Suprapubic skin (tissue), 4 donors: ENCODE measurements at regions not wholly inside any gene's neighbourhood (a gene's known extent, or its start where the extent isn't known, plus 50 kb on each side); places are given as distances from the start of the nearest gene placed in this dataset.

Source experiments
- DNase-seq, 2 donors: peaks; one replicate each; pipeline ENCODE4 v3.0.0-alpha.2; 2019; ENCODE audit warnings: low spot score in 2 of 2
- H3K27ac ChIP-seq: fragments of 200-600 bp; sonication (generic); one replicate; pipeline ENCODE4 v1.5.1; 2019
- H3K27me3 ChIP-seq: fragments of 200-600 bp; sonication (generic); one replicate; pipeline ENCODE4 v1.5.1; 2019
- H3K36me3 ChIP-seq: fragments of 200-600 bp; sonication (generic); one replicate; pipeline ENCODE4 v1.5.1; 2019
- H3K4me1 ChIP-seq: fragments of 200-600 bp; sonication (generic); one replicate; pipeline ENCODE4 v1.5.1; 2019
- H3K4me3 ChIP-seq: fragments of 200-600 bp; sonication (generic); one replicate; pipeline ENCODE4 v1.5.1; 2019; ENCODE audit warnings: mild to moderate bottlenecking
- H3K9me3 ChIP-seq: fragments of 200-600 bp; sonication (generic); one replicate; pipeline ENCODE4 v1.5.1; 2019
- CTCF ChIP-seq, 2 donors: fragments of 200-600 bp in 1 of 2; fragments of 450-650 bp in 1 of 2; sonication (generic) in 1 of 2; IDR thresholded peaks; one replicate each; pipeline ENCODE4 v1.5.1; 2016 to 2019; ENCODE audit warnings: antibody characterized with exemption in 2 of 2, mild to moderate bottlenecking in 1 of 2, moderate library complexity in 1 of 2
- EP300 ChIP-seq: sonication (generic); formaldehyde crosslinking; IDR thresholded peaks from one replicate; pipeline ENCODE4 v1.6.1; 2017; ENCODE audit warnings: antibody characterized with exemption
- POLR2A ChIP-seq, 2 donors: fragments of 450-650 bp; IDR thresholded peaks; one replicate each; pipeline ENCODE4 v1.6.1; 2017; ENCODE audit warnings: antibody characterized with exemption in 2 of 2, mild to moderate bottlenecking in 2 of 2, moderate library complexity in 2 of 2
- POLR2AphosphoS5 ChIP-seq, 3 donors: sonication (generic); formaldehyde crosslinking; IDR thresholded peaks; one replicate each; pipeline ENCODE4 v1.6.1; 2017; ENCODE audit warnings: antibody characterized with exemption in 3 of 3
- WGBS: methylation state at CpG from one replicate; pipeline ENCODE4 v1.1.5; 2018; 5-methylcytosine and 5-hydroxymethylcytosine counted together

GRCh38 chr12:127411166-127411915 is 855.6 kb upstream of the TMEM132C start:
- TF ChIP-seq POLR2AphosphoS5 (IDR thresholded peaks at IDR 0.05) (no peak), POLR2A (IDR thresholded peaks at IDR 0.05) (no peak), EP300 (no peak), CTCF (IDR thresholded peaks at IDR 0.05) (no peak)
- 74% methylated on average over 7 of the region's 7 CpGs for WGBS

DNA sequence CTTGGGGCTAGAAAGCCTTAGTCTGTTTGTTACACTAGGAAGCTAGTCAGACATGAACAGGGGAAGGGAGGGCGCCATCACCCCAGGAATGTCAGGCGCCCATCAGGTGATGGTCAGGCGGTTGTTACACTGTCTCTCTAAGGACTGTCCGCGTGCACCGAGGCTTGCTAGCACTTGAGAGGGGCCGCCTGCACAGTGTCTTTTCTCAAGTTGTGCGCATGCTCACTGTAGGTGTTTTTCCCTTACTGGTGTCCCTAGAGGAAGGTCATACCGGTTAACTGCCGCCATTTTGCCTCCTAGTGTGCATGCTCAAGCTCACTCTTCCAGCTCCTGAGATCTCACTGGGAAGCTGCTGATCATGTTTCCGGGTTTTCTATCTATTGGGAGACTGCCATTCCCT is 855.0 kb upstream of the TMEM132C start:
- Histone ChIP-seq H3K4me1 (no peaks in the 10 kb centered on the region), H3K36me3 (no peaks in the 10 kb centered on the region), H3K4me3 (no peak overlapping the region), H3K27me3 (no peaks in the 10 kb centered on the region), H3K9me3 (no peaks in the 10 kb centered on the region), H3K27ac (no peak overlapping the region)
- DNase-seq = no peak
- 95% methylated on average over 11 of the region's 11 CpGs for WGBS
- TF ChIP-seq POLR2AphosphoS5 (IDR thresholded peaks at IDR 0.05) (no peak), POLR2A (IDR thresholded peaks at IDR 0.05) (no peak), EP300 (no peak), CTCF (IDR thresholded peaks at IDR 0.05) (no peak)

More at GRCh38 chr12:127411166-127411915, 855.6 kb upstream of the TMEM132C start:
- no peaks in the 10 kb centered on the region for H3K9me3 ChIP-seq
- H3K27ac ChIP-seq = no peak overlapping the region
- no peaks in the 10 kb centered on the region for H3K4me1 ChIP-seq
- no peak overlapping the region for H3K4me3 ChIP-seq
- no peaks in the 10 kb centered on the region for H3K27me3 ChIP-seq
- no peak for DNase-seq
- H3K36me3 ChIP-seq = no peaks in the 10 kb centered on the region

DNA sequence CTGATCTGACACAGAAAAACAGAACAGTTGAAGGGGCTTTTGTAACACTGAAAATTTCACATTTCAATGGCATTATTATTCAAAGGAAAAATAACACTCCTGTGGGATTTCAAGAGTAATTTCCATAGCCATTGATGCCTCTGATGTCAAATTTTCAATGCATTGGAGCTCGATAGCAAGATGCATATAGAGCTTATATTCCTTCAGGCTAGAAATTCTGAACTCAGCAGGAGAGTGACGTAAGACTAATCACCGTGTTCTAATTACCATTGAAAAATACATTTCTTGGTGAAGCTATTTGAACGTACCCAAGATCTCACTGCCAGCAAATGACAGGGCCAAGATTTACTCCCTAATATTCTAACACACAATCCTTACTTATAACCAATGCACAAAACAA is 854.1 kb upstream of the TMEM132C start:
- no peak for DNase-seq
- WGBS = 74% methylated on average over 4 of the region's 4 CpGs
- TF ChIP-seq EP300 = no peak
- no peak for TF ChIP-seq CTCF (IDR thresholded peaks at IDR 0.05)
- TF ChIP-seq POLR2A (IDR thresholded peaks at IDR 0.05) = no peak
- TF ChIP-seq POLR2AphosphoS5 (IDR thresholded peaks at IDR 0.05) = no peak
- H3K27me3 ChIP-seq = no peaks in the 10 kb centered on the region
- H3K4me1 ChIP-seq = no peaks in the 10 kb centered on the region
- no peak overlapping the region for H3K27ac ChIP-seq
- no peaks in the 10 kb centered on the region for H3K36me3 ChIP-seq
- no peaks in the 10 kb centered on the region for H3K9me3 ChIP-seq
- no peak overlapping the region for H3K4me3 ChIP-seq

GRCh38 chr12:127414186-127414585 is 852.8 kb upstream of the TMEM132C start:
- H3K9me3 ChIP-seq = no peaks in the 10 kb centered on the region
- TF ChIP-seq POLR2A (IDR thresholded peaks at IDR 0.05) (no peak), EP300 (no peak), CTCF (IDR thresholded peaks at IDR 0.05) (no peak), POLR2AphosphoS5 (IDR thresholded peaks at IDR 0.05) (no peak)
- no peak overlapping the region for H3K27ac ChIP-seq
- WGBS = 76% methylated on average over 8 of the region's 8 CpGs
- no peak for DNase-seq
- H3K36me3 ChIP-seq = no peaks in the 10 kb centered on the region
- no peaks in the 10 kb centered on the region for H3K4me1 ChIP-seq
- H3K4me3 ChIP-seq = no peak overlapping the region
- no peaks in the 10 kb centered on the region for H3K27me3 ChIP-seq

- TF ChIP-seq POLR2AphosphoS5 (IDR thresholded peaks at IDR 0.05) (no peak), EP300 (no peak), CTCF (IDR thresholded peaks at IDR 0.05) (no peak), POLR2A (IDR thresholded peaks at IDR 0.05) (no peak)
- no peak overlapping the region for H3K27ac ChIP-seq
- H3K27me3 ChIP-seq = no peaks in the 10 kb centered on the region
- H3K9me3 ChIP-seq = no peaks in the 10 kb centered on the region
- WGBS = 93% methylated on average over 2 of the region's 2 CpGs
- no peaks in the 10 kb centered on the region for H3K4me1 ChIP-seq
- H3K4me3 ChIP-seq = no peak overlapping the region
- DNase-seq = no peak
- no peaks in the 10 kb centered on the region for H3K36me3 ChIP-seq
Measured at GRCh38 chr12:127414636-127415035, 852.3 kb upstream of the TMEM132C start.
